ENCODE measurements at regions not wholly inside any gene's neighbourhood (a gene's known extent, or its start where the extent isn't known, plus 50 kb on each side); places are given as distances from the start of the nearest gene placed in this dataset.

DNA sequence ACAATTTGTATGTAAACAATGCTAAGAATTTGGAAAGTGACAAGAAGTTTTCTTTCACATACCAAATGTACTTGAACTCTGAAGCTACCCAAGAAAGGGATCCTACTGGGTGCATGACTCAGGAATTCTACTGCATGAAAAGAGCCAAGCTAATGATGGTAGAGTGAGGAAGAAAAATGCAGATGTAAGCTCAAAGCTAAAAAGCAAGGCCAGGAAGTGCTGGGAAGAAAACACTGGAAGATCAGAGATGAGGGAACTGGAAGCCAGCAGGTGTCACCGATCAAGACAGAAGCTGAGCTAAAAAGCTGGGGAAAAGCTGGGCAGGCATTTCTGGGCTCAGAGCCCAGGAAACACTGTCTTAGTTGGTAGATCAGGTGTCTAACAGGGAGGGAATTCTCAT lies 449.1 kb downstream of the NKX6-1 start:
- DNase-seq: no peak
- Mint-ChIP-seq H3K36me3 (ENCODE audit: low read depth) (no peaks in the 10 kb centered on the region), H3K27ac (no peak overlapping the region), H3K4me1 (ENCODE audit: low read depth) (no peaks in the 10 kb centered on the region), H3K27me3 (ENCODE audit: insufficient read depth) (peaks cover 1% of the 10 kb centered on the region; the same call in 1 of the 2 replicates), H3K9me3 (no peaks in the 10 kb centered on the region), H3K4me3 (no peak overlapping the region)
- TF ChIP-seq, protein P1, sequence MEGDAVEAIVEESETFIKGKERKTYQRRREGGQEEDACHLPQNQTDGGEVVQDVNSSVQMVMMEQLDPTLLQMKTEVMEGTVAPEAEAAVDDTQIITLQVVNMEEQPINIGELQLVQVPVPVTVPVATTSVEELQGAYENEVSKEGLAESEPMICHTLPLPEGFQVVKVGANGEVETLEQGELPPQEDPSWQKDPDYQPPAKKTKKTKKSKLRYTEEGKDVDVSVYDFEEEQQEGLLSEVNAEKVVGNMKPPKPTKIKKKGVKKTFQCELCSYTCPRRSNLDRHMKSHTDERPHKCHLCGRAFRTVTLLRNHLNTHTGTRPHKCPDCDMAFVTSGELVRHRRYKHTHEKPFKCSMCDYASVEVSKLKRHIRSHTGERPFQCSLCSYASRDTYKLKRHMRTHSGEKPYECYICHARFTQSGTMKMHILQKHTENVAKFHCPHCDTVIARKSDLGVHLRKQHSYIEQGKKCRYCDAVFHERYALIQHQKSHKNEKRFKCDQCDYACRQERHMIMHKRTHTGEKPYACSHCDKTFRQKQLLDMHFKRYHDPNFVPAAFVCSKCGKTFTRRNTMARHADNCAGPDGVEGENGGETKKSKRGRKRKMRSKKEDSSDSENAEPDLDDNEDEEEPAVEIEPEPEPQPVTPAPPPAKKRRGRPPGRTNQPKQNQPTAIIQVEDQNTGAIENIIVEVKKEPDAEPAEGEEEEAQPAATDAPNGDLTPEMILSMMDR (IDR thresholded peaks at IDR 0.05): no peak

DNA sequence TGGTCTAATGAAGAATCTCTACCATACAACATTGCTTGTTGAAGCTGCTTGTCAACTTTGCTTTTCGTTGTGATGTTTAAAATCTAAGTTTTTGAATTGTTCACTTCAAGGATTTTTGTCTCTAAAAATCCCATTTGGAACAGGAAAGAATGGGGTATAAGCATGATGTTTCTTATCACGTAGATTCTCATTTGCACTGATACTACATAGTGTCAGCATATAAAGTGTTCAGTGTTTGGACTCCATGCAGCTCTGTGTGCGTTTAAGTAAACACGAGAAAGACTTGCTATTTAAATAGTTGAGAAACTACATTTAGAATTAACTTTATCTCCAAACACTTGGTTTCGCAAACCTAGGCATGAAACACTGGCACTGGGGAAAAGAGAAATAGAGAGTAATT lies 452.5 kb downstream of the NKX6-1 start:
- no peak overlapping the region for H3K27ac Mint-ChIP-seq
- H3K36me3 Mint-ChIP-seq (ENCODE audit: low read depth): no peaks in the 10 kb centered on the region
- H3K4me1 Mint-ChIP-seq (ENCODE audit: low read depth): no peaks in the 10 kb centered on the region
- no peak overlapping the region for H3K4me3 Mint-ChIP-seq
- no peak for DNase-seq
- peaks cover 1% of the 10 kb centered on the region; the same call in 1 of the 2 replicates for H3K27me3 Mint-ChIP-seq (ENCODE audit: insufficient read depth)
- no peaks in the 10 kb centered on the region for H3K9me3 Mint-ChIP-seq
- TF ChIP-seq, protein P1 (IDR thresholded peaks at IDR 0.05): no peak

DNA sequence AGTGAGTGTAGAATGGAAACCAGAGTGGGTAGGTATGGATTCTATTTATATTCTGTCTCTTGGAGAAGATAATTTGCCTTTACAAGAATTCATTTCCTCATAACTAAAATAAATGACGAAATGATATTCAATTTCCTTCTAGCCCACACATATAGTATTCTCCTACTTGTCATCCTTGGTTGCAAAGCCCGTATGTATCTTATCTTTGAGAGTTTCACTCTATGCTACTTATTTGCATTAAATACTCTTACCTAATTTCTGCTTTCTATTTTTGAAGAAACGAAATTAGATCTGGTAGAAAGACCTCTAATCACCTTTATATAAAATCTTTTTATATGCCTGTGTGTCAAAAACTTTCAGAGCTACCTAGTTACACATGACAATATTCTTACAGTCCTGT lies 457.7 kb downstream of the NKX6-1 start:
- Mint-ChIP-seq H3K27ac (no peak overlapping the region), H3K4me1 (ENCODE audit: low read depth) (no peaks in the 10 kb centered on the region), H3K36me3 (ENCODE audit: low read depth) (no peaks in the 10 kb centered on the region), H3K27me3 (ENCODE audit: insufficient read depth) (no peaks in the 10 kb centered on the region), H3K4me3 (no peak overlapping the region), H3K9me3 (no peaks in the 10 kb centered on the region)
- no peak for DNase-seq
- TF ChIP-seq, protein P1 (IDR thresholded peaks at IDR 0.05): no peak

DNA sequence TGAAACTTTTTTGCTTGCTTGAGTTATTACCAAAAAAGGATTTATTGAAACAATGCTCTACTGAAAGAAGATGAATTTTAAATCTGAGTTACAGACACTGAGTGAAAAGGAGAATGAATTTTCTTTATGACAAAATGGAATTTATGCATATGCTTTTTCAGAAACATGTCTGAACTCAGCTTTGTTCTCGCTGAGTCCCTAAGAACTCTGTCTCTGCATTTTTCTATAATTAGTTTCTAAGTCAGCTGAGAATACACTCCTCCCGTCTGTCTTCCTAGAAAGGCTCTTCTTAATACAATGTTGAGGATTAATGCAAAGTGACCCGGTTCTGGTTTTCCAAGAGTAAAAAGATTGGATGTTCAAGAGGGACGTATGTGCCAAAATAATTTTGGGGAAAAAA lies 463.5 kb downstream of the NKX6-1 start:
- no peak overlapping the region for H3K4me3 Mint-ChIP-seq
- no peaks in the 10 kb centered on the region for H3K36me3 Mint-ChIP-seq (ENCODE audit: low read depth)
- H3K4me1 Mint-ChIP-seq (ENCODE audit: low read depth): no peaks in the 10 kb centered on the region
- H3K27ac Mint-ChIP-seq: no peak overlapping the region
- TF ChIP-seq, protein P1 (IDR thresholded peaks at IDR 0.05): no peak
- H3K9me3 Mint-ChIP-seq: no peaks in the 10 kb centered on the region
- H3K27me3 Mint-ChIP-seq (ENCODE audit: insufficient read depth): no peaks in the 10 kb centered on the region; the same call in 1 of the 2 replicates
- DNase-seq: no peak

- Mint-ChIP-seq H3K36me3 (ENCODE audit: low read depth) (no peaks in the 10 kb centered on the region), H3K27ac (no peak overlapping the region), H3K9me3 (no peaks in the 10 kb centered on the region), H3K27me3 (ENCODE audit: insufficient read depth) (peaks cover 1% of the 10 kb centered on the region), H3K4me3 (no peak overlapping the region), H3K4me1 (ENCODE audit: low read depth) (no peaks in the 10 kb centered on the region)
- DNase-seq: no peak
- TF ChIP-seq, protein P1 (IDR thresholded peaks at IDR 0.05): no peak
Observed at GRCh38 chr4:84032372-84032771, 466.7 kb downstream of the NKX6-1 start.

- H3K27me3 Mint-ChIP-seq (ENCODE audit: insufficient read depth): peaks cover 1% of the 10 kb centered on the region
Observed at GRCh38 chr4:84031401-84031800, 467.7 kb downstream of the NKX6-1 start.

More at GRCh38 chr4:84031401-84031800, 467.7 kb downstream of the NKX6-1 start:
- Mint-ChIP-seq H3K9me3 (no peaks in the 10 kb centered on the region), H3K4me3 (no peak overlapping the region), H3K4me1 (ENCODE audit: low read depth) (no peaks in the 10 kb centered on the region), H3K36me3 (ENCODE audit: low read depth) (no peaks in the 10 kb centered on the region), H3K27ac (no peak overlapping the region)
- DNase-seq: no peak
- TF ChIP-seq, protein P1 (IDR thresholded peaks at IDR 0.05): no peak

Data from HFFc6 (cell line).